DND-41 (cell line): ENCODE measurements at regions not wholly inside any gene's neighbourhood (a gene's known extent, or its start where the extent isn't known, plus 50 kb on each side); places are given as distances from the start of the nearest gene placed in this dataset.

Experiments
- ATAC-seq: fragments of 200-7000 bp; cut with Tn5 transposase; 3 replicates; pipeline ENCODE4 v1.9.1; 2021; ENCODE audit warnings: low read depth; ENCODE audit not compliant: insufficient read depth
- DNase-seq: peaks from one replicate; pipeline ENCODE4 v3.0.0-alpha.2; 2020
- H2AFZ ChIP-seq: 2 replicates; pipeline ENCODE4 v1.6.0; 2012; ENCODE audit warnings: low read depth, low read length
- H3K27ac ChIP-seq: 2 replicates; pipeline ENCODE4 v1.5.1; 2012; ENCODE audit warnings: low read length, inconsistent platforms
- H3K27me3 ChIP-seq: fragments of 200-600 bp; sonication (generic); 2 replicates; pipeline ENCODE4 v1.6.0; 2012; ENCODE audit warnings: low read length, mild to moderate bottlenecking, inconsistent platforms; ENCODE audit not compliant: insufficient read depth, poor library complexity
- H3K36me3 ChIP-seq: 2 replicates; pipeline ENCODE4 v1.5.1; 2012; ENCODE audit warnings: low read length, inconsistent platforms; ENCODE audit not compliant: insufficient read depth
- H3K4me1 ChIP-seq: 2 replicates; pipeline ENCODE4 v1.5.1; 2012; ENCODE audit warnings: mild to moderate bottlenecking, low read length; ENCODE audit not compliant: insufficient read depth
- H3K4me2 ChIP-seq: 2 replicates; pipeline ENCODE4 v1.6.0; 2012; ENCODE audit warnings: mild to moderate bottlenecking, moderate library complexity, low read length, inconsistent platforms; ENCODE audit not compliant: insufficient read depth
- H3K4me3 ChIP-seq, 2 experiments: fragments of 200-600 bp in 1 of 2; shearing (Covaris generic) in 1 of 2; 2 replicates each; pipeline ENCODE4 v1.5.1; 2012 to 2016; ENCODE audit warnings: inconsistent platforms in 2 of 2, low read length in 2 of 2, mild to moderate bottlenecking in 2 of 2, low read depth in 1 of 2, moderate library complexity in 1 of 2
- H3K79me2 ChIP-seq: 2 replicates; pipeline ENCODE4 v1.6.0; 2012; ENCODE audit warnings: low read length, inconsistent platforms; ENCODE audit not compliant: insufficient read depth
- H3K9ac ChIP-seq: 2 replicates; pipeline ENCODE4 v1.6.0; 2012; ENCODE audit warnings: low read depth, mild to moderate bottlenecking, inconsistent platforms, low read length, moderate library complexity
- H3K9me3 ChIP-seq: 2 replicates; pipeline ENCODE4 v1.5.1; 2012; ENCODE audit warnings: low read length, moderate library complexity, mild to moderate bottlenecking, inconsistent platforms; ENCODE audit not compliant: insufficient read depth, severe bottlenecking
- H4K20me1 ChIP-seq: 2 replicates; pipeline ENCODE4 v1.6.0; 2012; ENCODE audit warnings: low read length; ENCODE audit not compliant: insufficient read depth
- EZH2 ChIP-seq: IDR thresholded peaks from 3 replicates; pipeline ENCODE4 v1.6.1; 2012; ENCODE audit warnings: borderline replicate concordance, low read depth, mild to moderate bottlenecking, moderate library complexity, low read length, inconsistent platforms; ENCODE audit not compliant: severe bottlenecking
- TF ChIP-seq, protein P1 (sequence below): IDR thresholded peaks from 2 replicates; pipeline ENCODE4 v1.5.1; 2012; ENCODE audit warnings: borderline replicate concordance, low read length, moderate library complexity, mild to moderate bottlenecking; ENCODE audit not compliant: poor library complexity, severe bottlenecking; ENCODE audit errors: extremely low read depth

DNA sequence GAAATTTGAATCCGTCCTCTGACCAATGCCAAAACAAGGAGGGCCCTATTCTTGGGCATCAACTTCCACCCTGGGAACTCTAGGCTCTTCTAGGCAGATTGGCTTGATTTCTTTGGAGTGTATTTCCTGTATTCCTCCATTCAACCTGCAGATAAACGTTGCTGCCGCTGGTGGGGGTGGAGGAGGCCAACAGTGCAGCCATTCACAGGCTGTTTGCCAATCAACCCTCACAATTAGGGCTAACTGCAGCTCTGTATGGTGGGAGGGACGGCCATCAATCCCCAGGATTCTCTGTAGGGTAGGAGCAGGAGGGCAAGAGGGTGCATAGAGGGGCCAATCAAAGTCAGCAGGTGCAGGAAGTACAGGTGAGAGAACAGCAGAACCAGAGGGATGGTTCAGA, 273.1 kb upstream of the PROX1 start:
- no peak for ATAC-seq
- Histone ChIP-seq H3K4me2 (no peak overlapping the region), H3K9ac (no peak overlapping the region), H3K27me3 (no peaks in the 10 kb centered on the region), H2AFZ (no peak overlapping the region), H3K79me2 (no peaks in the 10 kb centered on the region), H3K27ac (no peak overlapping the region), H4K20me1 (no peaks in the 10 kb centered on the region), H3K4me1 (peaks cover 12% of the 10 kb centered on the region), H3K36me3 (no peaks in the 10 kb centered on the region), H3K4me3 (no peak overlapping the region), H3K9me3 (peaks cover 4% of the 10 kb centered on the region)
- TF ChIP-seq, protein P1, sequence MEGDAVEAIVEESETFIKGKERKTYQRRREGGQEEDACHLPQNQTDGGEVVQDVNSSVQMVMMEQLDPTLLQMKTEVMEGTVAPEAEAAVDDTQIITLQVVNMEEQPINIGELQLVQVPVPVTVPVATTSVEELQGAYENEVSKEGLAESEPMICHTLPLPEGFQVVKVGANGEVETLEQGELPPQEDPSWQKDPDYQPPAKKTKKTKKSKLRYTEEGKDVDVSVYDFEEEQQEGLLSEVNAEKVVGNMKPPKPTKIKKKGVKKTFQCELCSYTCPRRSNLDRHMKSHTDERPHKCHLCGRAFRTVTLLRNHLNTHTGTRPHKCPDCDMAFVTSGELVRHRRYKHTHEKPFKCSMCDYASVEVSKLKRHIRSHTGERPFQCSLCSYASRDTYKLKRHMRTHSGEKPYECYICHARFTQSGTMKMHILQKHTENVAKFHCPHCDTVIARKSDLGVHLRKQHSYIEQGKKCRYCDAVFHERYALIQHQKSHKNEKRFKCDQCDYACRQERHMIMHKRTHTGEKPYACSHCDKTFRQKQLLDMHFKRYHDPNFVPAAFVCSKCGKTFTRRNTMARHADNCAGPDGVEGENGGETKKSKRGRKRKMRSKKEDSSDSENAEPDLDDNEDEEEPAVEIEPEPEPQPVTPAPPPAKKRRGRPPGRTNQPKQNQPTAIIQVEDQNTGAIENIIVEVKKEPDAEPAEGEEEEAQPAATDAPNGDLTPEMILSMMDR: no peak
- TF ChIP-seq EZH2: no peak
- DNase-seq: no peak

DNA sequence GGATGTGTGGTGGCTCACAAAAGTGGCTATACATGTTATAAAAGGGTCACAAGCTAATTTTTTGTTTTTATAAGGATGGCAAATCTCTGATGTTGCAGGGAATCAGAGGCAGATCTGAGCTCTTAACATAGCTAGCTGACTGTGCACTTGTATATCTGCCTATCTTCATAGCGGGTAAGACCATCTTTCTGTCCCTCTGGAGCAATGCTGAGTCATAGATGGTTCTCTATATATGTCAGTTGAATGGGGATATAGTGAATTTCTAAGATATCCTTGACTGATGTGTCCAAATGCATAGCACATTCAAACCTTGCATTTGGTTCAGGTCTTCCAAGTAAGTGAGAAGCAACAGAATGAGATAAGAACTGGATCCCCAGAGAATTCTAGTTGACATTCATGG, 272.6 kb upstream of the PROX1 start:
- Histone ChIP-seq H3K4me2 (no peak overlapping the region), H2AFZ (no peak overlapping the region), H4K20me1 (no peaks in the 10 kb centered on the region), H3K27ac (no peak overlapping the region), H3K9me3 (peaks cover 4% of the 10 kb centered on the region), H3K4me1 (peaks cover 12% of the 10 kb centered on the region), H3K27me3 (no peaks in the 10 kb centered on the region), H3K36me3 (no peaks in the 10 kb centered on the region), H3K9ac (no peak overlapping the region), H3K79me2 (no peaks in the 10 kb centered on the region), H3K4me3 (no peak overlapping the region)
- DNase-seq: no peak
- no peak for ATAC-seq
- TF ChIP-seq, protein P1: no peak
- no peak for TF ChIP-seq EZH2

DNA sequence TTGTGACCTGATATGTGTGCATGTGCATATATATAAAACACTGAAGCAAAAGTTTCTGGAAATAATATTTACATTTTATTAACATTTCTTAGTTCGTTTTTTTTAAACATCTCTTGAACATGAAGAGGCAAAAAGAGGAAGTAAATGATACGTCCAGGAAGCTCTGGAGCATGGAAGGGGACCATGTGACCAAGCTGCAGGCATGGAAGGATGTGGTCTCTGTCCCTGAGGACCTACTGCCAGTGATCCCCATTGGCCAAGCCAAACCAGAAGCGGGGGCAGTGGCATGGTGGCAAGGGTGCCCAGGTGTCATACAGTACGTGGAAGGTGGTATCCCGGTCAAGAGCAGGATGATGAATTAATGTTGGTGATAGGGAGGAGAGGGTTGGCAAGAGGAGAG, 268.3 kb upstream of the PROX1 start:
- Histone ChIP-seq H4K20me1 (no peaks in the 10 kb centered on the region), H3K9me3 (no peaks in the 10 kb centered on the region), H3K79me2 (no peaks in the 10 kb centered on the region), H2AFZ (no peak overlapping the region), H3K27me3 (no peaks in the 10 kb centered on the region), H3K9ac (no peak overlapping the region), H3K4me2 (no peak overlapping the region), H3K36me3 (no peaks in the 10 kb centered on the region), H3K4me1 (peaks cover 24% of the 10 kb centered on the region), H3K4me3 (no peak overlapping the region), H3K27ac (no peak overlapping the region)
- no peak for DNase-seq
- no peak for ATAC-seq
- no peak for TF ChIP-seq EZH2
- TF ChIP-seq, protein P1: no peak

DNA sequence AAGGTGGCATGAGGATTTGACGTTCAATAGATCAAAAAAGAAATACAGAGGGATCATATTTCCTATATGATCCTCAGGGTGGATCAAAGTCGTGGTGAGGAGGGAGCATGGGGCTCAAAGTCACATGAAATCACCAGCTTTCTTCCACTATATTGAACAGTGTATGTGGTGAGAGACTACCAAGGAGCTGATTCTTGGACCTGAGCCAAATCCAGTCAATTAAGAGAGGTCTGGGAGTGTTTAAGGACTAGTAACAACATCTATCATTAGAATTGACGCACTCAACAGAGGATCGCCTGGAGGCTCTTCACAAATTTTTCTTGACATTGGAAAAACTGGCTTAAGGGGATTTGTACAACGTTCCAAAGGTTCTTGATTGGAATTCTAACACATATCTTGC, 267.7 kb upstream of the PROX1 start:
- TF ChIP-seq, protein P1: no peak
- TF ChIP-seq EZH2: no peak
- no peak overlapping the region for H3K4me2 ChIP-seq
- no peak overlapping the region for H3K27ac ChIP-seq
- H3K9ac ChIP-seq: no peak overlapping the region
- no peaks in the 10 kb centered on the region for H3K27me3 ChIP-seq
- H3K4me1 ChIP-seq: peaks cover 30% of the 10 kb centered on the region
- no peak for DNase-seq
- no peak for ATAC-seq
- no peaks in the 10 kb centered on the region for H3K79me2 ChIP-seq
- no peaks in the 10 kb centered on the region for H4K20me1 ChIP-seq
- no peaks in the 10 kb centered on the region for H3K9me3 ChIP-seq
- H3K4me3 ChIP-seq: no peak overlapping the region
- no peaks in the 10 kb centered on the region for H3K36me3 ChIP-seq
- no peak overlapping the region for H2AFZ ChIP-seq
